PC-9 (cell line): ENCODE measurements at regions not wholly inside any gene's neighbourhood (a gene's known extent, or its start where the extent isn't known, plus 50 kb on each side); places are given as distances from the start of the nearest gene placed in this dataset.

Experiments used
- CTCF ChIP-seq: fragments of 200-600 bp; sonication (generic); conservative IDR thresholded peaks from 2 replicates; pipeline ENCODE4 v1.6.1; 2017; ENCODE audit warnings: mixed run types, antibody characterized with exemption, mild to moderate bottlenecking, moderate library complexity
- EZH2 ChIP-seq: fragments of 200-600 bp; sonication (generic); IDR thresholded peaks from 2 replicates; pipeline ENCODE4 v1.8.0; 2017; ENCODE audit warnings: antibody characterized with exemption, low read depth

GRCh38 chr7:91657483-91658071, 222.9 kb downstream of the MTERF1 start:
- TF ChIP-seq CTCF (no peak), EZH2 (no peak)
